Stimulated activated effector memory CD8-positive, alpha-beta T cell treated with anti-CD3 and anti-CD28 coated beads, Interleukin-12 subunit alpha, Interleukin-12 subunit beta, amount 100 ng/mL, for 72 hours (primary cell): ENCODE measurements at regions not wholly inside any gene's neighbourhood (a gene's known extent, or its start where the extent isn't known, plus 50 kb on each side); places are given as distances from the start of the nearest gene placed in this dataset.

Experiments used
- ATAC-seq: fragments of 150-1000 bp; cut with Tn5 transposase; 2 replicates; pipeline ENCODE4 v1.10.0; 2021
- DNase-seq, 2 donors: peaks; one replicate each; pipeline ENCODE4 v3.0.0; 2021 to 2022; ENCODE audit warnings: low spot score in 2 of 2
- H3K27ac Mint-ChIP-seq: one replicate; pipeline ENCODE4 v1.8.0; 2022; ENCODE audit warnings: mild to moderate bottlenecking, mixed read lengths
- H3K36me3 Mint-ChIP-seq: one replicate; pipeline ENCODE4 v1.8.0; 2022; ENCODE audit warnings: mild to moderate bottlenecking, mixed read lengths
- H3K4me1 Mint-ChIP-seq: one replicate; pipeline ENCODE4 v1.8.0; 2022; ENCODE audit warnings: mixed read lengths
- H3K4me3 Mint-ChIP-seq: one replicate; pipeline ENCODE4 v1.8.0; 2022; ENCODE audit warnings: mild to moderate bottlenecking, mixed read lengths
- H3K9me3 Mint-ChIP-seq: one replicate; pipeline ENCODE4 v1.8.0; 2022; ENCODE audit warnings: mixed read lengths

GRCh38 chr6:68053805-68054373 lies 581.2 kb upstream of the ADGRB3 start:
- DNase-seq, result no peak
- H3K4me1 Mint-ChIP-seq, result no peaks in the 10 kb centered on the region
- H3K9me3 Mint-ChIP-seq, result peaks cover 15% of the 10 kb centered on the region
- no peak overlapping the region for H3K4me3 Mint-ChIP-seq
- H3K36me3 Mint-ChIP-seq, result no peaks in the 10 kb centered on the region
- no peak for ATAC-seq
- no peak overlapping the region for H3K27ac Mint-ChIP-seq

DNA sequence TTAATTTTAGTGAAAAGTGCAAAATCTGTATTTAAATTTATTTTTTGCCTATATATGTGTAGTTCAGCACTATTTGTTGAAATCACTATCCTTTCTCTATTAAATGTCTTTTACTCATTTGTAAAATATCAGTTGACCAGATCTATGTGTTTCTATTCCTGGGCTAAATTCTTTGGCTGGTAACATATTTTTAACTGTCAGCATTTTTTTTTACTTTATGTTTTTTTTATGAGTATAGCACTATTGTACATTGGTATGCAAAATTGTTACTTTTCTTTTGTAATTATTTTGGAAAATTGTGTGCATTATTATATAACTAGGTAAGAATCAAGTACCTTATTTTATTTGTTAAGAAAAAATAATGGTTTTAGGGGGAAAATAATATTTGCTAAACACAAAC lies 582.8 kb upstream of the ADGRB3 start:
- ATAC-seq (no peak), DNase-seq (no peak)
- H3K9me3 Mint-ChIP-seq, result peaks cover 18% of the 10 kb centered on the region
- no peak overlapping the region for H3K27ac Mint-ChIP-seq
- no peak overlapping the region for H3K4me3 Mint-ChIP-seq
- H3K36me3 Mint-ChIP-seq, result no peaks in the 10 kb centered on the region
- H3K4me1 Mint-ChIP-seq, result no peaks in the 10 kb centered on the region

GRCh38 chr6:68049562-68049961 lies 585.5 kb upstream of the ADGRB3 start:
- no peak for DNase-seq
- Mint-ChIP-seq H3K27ac (no peak overlapping the region), H3K9me3 (peaks cover 23% of the 10 kb centered on the region), H3K4me1 (no peaks in the 10 kb centered on the region), H3K4me3 (no peak overlapping the region), H3K36me3 (no peaks in the 10 kb centered on the region)
- ATAC-seq, result no peak

DNA sequence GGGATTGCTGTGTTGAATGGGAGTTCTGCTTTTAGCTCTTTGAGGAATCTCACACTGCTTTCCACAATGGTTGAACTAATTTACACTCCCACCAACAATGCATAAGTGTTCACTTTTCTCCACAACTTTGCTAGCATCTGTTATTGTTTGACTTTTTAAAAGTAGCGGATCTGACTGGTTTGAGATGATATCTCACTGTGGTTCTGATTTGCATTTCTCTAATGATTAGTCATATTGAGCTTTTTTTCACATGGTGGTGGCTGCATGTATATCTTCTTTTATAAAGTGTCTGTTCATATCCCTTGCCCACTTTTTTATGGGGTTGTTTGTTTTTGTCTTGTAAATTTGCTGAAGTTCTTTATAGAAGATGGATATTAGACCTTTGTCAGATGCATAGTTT lies 588.3 kb upstream of the ADGRB3 start:
- no peak for ATAC-seq
- no peak for DNase-seq
- no peaks in the 10 kb centered on the region for H3K36me3 Mint-ChIP-seq
- no peak overlapping the region for H3K4me3 Mint-ChIP-seq
- no peaks in the 10 kb centered on the region for H3K4me1 Mint-ChIP-seq
- H3K9me3 Mint-ChIP-seq, result peaks cover 19% of the 10 kb centered on the region
- no peak overlapping the region for H3K27ac Mint-ChIP-seq

DNA sequence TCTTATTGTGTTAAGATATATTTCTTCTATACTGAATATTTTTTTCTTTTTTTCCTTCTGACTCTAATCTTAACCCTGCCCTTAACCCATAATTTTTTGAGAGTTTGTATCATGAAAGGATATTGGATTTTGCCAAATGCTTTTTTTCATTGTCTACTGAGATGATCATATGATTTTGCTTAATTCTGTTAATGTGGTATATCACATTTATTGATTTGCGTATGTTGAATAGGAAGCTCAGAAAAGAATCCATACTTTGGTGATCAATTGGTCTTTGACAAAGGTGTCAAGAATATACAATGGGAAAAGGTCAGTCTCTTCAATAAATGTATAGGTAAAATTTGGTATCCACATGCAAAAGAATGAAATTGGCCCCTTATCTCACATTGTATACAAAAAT lies 588.8 kb upstream of the ADGRB3 start:
- no peak overlapping the region for H3K4me3 Mint-ChIP-seq
- H3K4me1 Mint-ChIP-seq, result no peaks in the 10 kb centered on the region
- H3K27ac Mint-ChIP-seq, result no peak overlapping the region
- DNase-seq, result no peak
- peaks cover 18% of the 10 kb centered on the region for H3K9me3 Mint-ChIP-seq
- no peak for ATAC-seq
- no peaks in the 10 kb centered on the region for H3K36me3 Mint-ChIP-seq

DNA sequence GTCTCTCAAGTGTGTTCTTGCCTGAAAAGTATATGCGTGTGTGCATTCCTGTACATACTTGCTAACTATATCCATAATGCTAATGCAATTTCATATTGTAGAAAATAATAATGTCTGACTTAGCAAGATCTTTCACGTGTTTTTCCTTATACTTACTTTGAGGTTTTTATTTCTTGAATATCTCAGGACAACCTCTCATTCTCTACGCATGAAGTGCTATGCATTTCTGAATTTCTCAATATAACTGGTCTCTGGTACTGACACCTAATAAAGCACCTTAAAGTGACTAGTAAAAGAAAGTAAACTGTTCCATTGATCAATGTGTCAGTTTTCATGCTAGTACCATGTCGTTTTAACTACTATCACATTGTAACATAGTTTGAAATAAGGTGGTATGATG lies 589.9 kb upstream of the ADGRB3 start:
- Mint-ChIP-seq H3K27ac (no peak overlapping the region), H3K9me3 (peaks cover 20% of the 10 kb centered on the region)

DNA sequence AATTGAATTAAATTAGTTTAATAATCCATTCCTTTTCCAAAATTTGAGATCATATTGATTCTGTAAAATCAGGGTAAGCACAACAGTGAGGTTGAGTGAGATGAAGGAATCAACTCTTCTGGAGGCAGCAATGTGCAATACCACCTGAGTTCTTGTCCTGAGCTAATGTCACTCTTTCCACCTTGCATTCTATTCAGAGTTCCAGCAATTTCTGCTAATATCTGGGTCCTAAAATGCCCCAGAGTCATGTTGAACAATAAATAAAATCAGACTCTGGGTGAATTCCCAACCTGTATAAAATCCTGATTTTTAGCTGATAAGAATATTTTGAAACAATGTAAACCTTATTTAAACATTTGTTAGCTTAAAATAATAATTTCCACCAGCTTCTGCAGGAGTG lies 590.8 kb upstream of the ADGRB3 start:
- Mint-ChIP-seq H3K4me1 (no peaks in the 10 kb centered on the region), H3K36me3 (no peaks in the 10 kb centered on the region), H3K27ac (no peak overlapping the region), H3K9me3 (peaks cover 25% of the 10 kb centered on the region), H3K4me3 (no peak overlapping the region)
- DNase-seq (no peak), ATAC-seq (no peak)

More for the DNA sequence above, 589.9 kb upstream of the ADGRB3 start:
- Mint-ChIP-seq H3K36me3 (no peaks in the 10 kb centered on the region), H3K4me1 (no peaks in the 10 kb centered on the region), H3K4me3 (no peak overlapping the region)
- ATAC-seq (no peak), DNase-seq (no peak)

DNA sequence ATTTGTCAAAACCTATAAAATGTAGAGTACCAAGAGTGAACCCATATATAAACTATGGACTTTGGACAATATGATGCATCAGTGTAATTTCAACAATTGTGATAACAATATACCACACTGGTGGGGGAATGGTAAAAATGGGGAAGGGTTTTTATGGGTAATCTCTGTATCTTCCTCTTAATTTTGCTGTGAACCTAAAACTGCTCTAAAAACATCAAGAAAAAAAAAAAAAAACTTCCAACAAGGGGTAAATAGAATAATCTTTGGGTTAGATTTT lies 592.0 kb upstream of the ADGRB3 start:
- no peak for DNase-seq
- H3K36me3 Mint-ChIP-seq, result no peaks in the 10 kb centered on the region
- no peak overlapping the region for H3K27ac Mint-ChIP-seq
- no peaks in the 10 kb centered on the region for H3K4me1 Mint-ChIP-seq
- no peak for ATAC-seq
- peaks cover 25% of the 10 kb centered on the region for H3K9me3 Mint-ChIP-seq
- H3K4me3 Mint-ChIP-seq, result no peak overlapping the region

DNA sequence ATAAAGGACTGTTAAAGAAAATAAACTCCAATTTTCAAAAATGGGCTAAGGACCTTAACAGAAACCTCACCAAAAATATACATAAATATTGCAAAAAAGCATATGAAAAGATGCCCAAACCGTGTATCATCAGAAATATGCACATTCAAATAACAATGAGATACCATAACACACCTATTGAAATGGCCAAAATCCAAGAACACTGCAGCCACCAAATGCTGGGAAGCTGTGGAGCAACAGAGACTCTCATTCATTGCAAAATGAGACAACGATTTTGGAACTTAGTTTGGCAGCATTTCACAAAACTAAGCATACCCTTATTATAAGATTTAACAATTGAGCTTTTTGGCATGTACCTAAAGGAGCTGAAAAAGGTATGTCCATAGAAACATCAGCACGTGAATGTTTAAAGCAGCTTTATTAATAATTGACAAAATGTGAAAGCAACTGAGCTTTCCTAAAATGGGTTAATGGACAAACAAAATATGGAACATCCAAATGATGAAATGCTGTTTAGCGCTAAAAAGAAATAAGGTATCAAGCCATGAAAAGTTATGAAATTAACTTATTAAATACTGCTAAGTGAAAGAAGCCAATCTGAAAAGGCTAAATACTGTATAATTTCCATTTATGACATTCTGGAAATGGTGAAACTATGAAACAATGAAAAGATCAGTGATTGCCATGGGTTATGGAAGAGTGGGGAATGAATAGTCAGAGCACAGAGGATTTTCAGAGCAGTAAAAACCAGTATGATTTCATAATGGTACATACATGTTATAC lies 592.6 kb upstream of the ADGRB3 start:
- DNase-seq (no peak), ATAC-seq (no peak)
- Mint-ChIP-seq H3K4me3 (no peak overlapping the region), H3K36me3 (no peaks in the 10 kb centered on the region), H3K4me1 (no peaks in the 10 kb centered on the region), H3K27ac (no peak overlapping the region), H3K9me3 (peaks cover 20% of the 10 kb centered on the region)

- H3K4me3 Mint-ChIP-seq, result no peak overlapping the region
- no peak overlapping the region for H3K27ac Mint-ChIP-seq
- peaks cover 14% of the 10 kb centered on the region for H3K9me3 Mint-ChIP-seq
- DNase-seq (no peak), ATAC-seq (no peak)
- H3K36me3 Mint-ChIP-seq, result no peaks in the 10 kb centered on the region
- H3K4me1 Mint-ChIP-seq, result no peaks in the 10 kb centered on the region
Observed at GRCh38 chr6:68040780-68041179, 594.3 kb upstream of the ADGRB3 start.

GRCh38 chr6:68040312-68040778 lies 594.7 kb upstream of the ADGRB3 start:
- Mint-ChIP-seq H3K9me3 (peaks cover 14% of the 10 kb centered on the region), H3K36me3 (no peaks in the 10 kb centered on the region), H3K4me3 (no peak overlapping the region), H3K4me1 (no peaks in the 10 kb centered on the region), H3K27ac (no peak overlapping the region)
- DNase-seq (no peak), ATAC-seq (no peak)

GRCh38 chr6:68039641-68040311 lies 595.3 kb upstream of the ADGRB3 start:
- no peak overlapping the region for H3K4me3 Mint-ChIP-seq
- H3K36me3 Mint-ChIP-seq, result no peaks in the 10 kb centered on the region
- no peaks in the 10 kb centered on the region for H3K4me1 Mint-ChIP-seq
- no peak overlapping the region for H3K27ac Mint-ChIP-seq
- DNase-seq (no peak), ATAC-seq (no peak)
- H3K9me3 Mint-ChIP-seq, result peaks cover 14% of the 10 kb centered on the region

DNA sequence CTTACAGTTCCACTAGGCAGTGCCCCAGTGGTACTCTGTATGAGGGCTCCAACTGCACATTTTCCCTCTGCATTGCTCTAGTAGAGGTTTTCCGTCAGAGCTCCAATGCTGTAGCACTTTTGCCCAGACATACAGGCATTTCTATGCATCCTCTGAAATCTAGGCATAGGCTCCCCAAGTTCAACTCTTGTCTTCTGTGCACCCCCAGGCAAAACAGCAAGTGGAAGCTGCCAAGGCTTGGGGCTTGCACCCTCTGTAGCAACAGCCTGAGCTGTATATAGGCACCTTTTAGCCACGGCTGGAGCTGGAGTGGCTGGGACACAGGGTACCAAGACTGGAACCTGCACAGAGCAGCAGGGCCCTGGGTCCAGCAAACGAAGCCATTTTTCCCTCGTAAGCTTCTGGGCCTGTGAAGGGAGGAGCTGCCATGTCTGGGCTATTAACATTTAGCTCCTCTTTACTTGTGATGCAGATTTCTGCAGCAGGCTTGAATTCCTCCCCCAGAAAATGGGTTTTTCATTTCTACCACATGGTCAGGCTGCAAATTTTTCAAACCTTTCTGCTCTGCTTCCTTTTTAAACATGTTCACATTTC lies 596.2 kb upstream of the ADGRB3 start:
- Mint-ChIP-seq H3K9me3 (peaks cover 14% of the 10 kb centered on the region), H3K27ac (no peak overlapping the region), H3K4me1 (no peaks in the 10 kb centered on the region), H3K36me3 (no peaks in the 10 kb centered on the region), H3K4me3 (no peak overlapping the region)
- no peak for DNase-seq
- ATAC-seq, result peak; percentile 16

GRCh38 chr6:68032217-68032616 lies 602.9 kb upstream of the ADGRB3 start:
- Mint-ChIP-seq H3K9me3 (peaks cover 7% of the 10 kb centered on the region), H3K4me3 (no peak overlapping the region), H3K4me1 (no peaks in the 10 kb centered on the region)

GRCh38 chr6:68031054-68031453 lies 604.0 kb upstream of the ADGRB3 start:
- Mint-ChIP-seq H3K27ac (no peak overlapping the region), H3K36me3 (no peaks in the 10 kb centered on the region), H3K4me1 (no peaks in the 10 kb centered on the region), H3K4me3 (no peak overlapping the region), H3K9me3 (peaks cover 7% of the 10 kb centered on the region)
- ATAC-seq (no peak), DNase-seq (no peak)

More at GRCh38 chr6:68032217-68032616, 602.9 kb upstream of the ADGRB3 start:
- ATAC-seq, result no peak
- Mint-ChIP-seq H3K36me3 (no peaks in the 10 kb centered on the region), H3K27ac (no peak overlapping the region)
- DNase-seq, result no peak

DNA sequence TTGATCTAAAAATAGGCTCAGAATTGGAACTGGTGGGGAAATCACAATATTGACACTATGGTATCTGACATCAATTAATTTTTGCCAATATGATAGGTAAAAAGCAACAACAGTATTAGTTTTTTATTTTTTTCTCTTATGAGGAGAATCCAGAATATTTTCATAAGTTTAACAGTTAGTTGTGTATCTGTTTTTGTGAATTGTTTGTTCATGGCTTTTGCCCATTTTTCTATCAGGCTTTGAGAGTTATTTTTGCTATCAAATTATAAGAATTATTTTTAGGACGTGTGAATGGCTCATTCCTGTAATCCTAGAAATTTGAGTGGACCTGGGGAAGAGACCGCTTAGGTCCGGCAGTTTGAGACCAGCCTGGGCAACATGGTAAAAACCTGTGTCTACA lies 608.6 kb upstream of the ADGRB3 start:
- no peak for ATAC-seq
- H3K4me1 Mint-ChIP-seq, result no peaks in the 10 kb centered on the region

More for the DNA sequence above, 608.6 kb upstream of the ADGRB3 start:
- no peaks in the 10 kb centered on the region for H3K36me3 Mint-ChIP-seq
- H3K4me3 Mint-ChIP-seq, result no peak overlapping the region
- H3K27ac Mint-ChIP-seq, result no peak overlapping the region
- DNase-seq, result no peak
- H3K9me3 Mint-ChIP-seq, result peaks cover 7% of the 10 kb centered on the region
